Peyer's patch (tissue), 4 donors: ENCODE measurements at regions not wholly inside any gene's neighbourhood (a gene's known extent, or its start where the extent isn't known, plus 50 kb on each side); places are given as distances from the start of the nearest gene placed in this dataset.
A peak's percentile ranks its signal among the peaks of the same experiment; 100 is the strongest.

Experiments
- DNase-seq, 3 donors: peaks; one replicate each; pipeline ENCODE4 v3.0.0-alpha.2; 2017 to 2019
- H3K27ac ChIP-seq, 4 donors: fragments of 200-600 bp; sonication (generic); one replicate each; pipeline ENCODE4 v1.5.1; 2016 to 2019
- H3K27me3 ChIP-seq, 2 donors: fragments of 200-600 bp; sonication (generic); one replicate each; pipeline ENCODE4 v1.5.1; 2019
- H3K36me3 ChIP-seq, 3 donors: fragments of 200-600 bp; sonication (generic); one replicate each; pipeline ENCODE4 v1.5.1; 2016 to 2019
- H3K4me1 ChIP-seq, 4 donors: fragments of 200-600 bp; sonication (generic); one replicate each; pipeline ENCODE4 v1.5.1; 2016 to 2019
- H3K4me3 ChIP-seq, 4 donors: fragments of 200-600 bp; sonication (generic); 1 replicate in 3 of 4; 2 replicates in 1 of 4; pipeline ENCODE4 v1.5.1; 2016 to 2019; ENCODE audit warnings: mild to moderate bottlenecking in 1 of 4
- H3K9me3 ChIP-seq, 4 donors: fragments of 200-600 bp; sonication (generic); one replicate each; pipeline ENCODE4 v1.5.1; 2016 to 2019; ENCODE audit warnings: mild to moderate bottlenecking in 1 of 4
- POLR2A ChIP-seq, 2 donors: fragments of 450-650 bp; IDR thresholded peaks; one replicate each; pipeline ENCODE4 v1.5.1; 2017; ENCODE audit warnings: antibody characterized with exemption in 2 of 2, mild to moderate bottlenecking in 2 of 2, moderate library complexity in 2 of 2
- TF ChIP-seq, protein P1 (sequence below), 6 experiments: fragments of 450-650 bp in 4 of 6; fragments of 200-600 bp in 2 of 6; sonication (generic) in 1 of 6; IDR thresholded peaks; one replicate each; pipeline ENCODE4 v1.5.1; 2017 to 2019; ENCODE audit warnings: antibody characterized with exemption in 6 of 6, mild to moderate bottlenecking in 3 of 6, moderate library complexity in 1 of 6

DNA sequence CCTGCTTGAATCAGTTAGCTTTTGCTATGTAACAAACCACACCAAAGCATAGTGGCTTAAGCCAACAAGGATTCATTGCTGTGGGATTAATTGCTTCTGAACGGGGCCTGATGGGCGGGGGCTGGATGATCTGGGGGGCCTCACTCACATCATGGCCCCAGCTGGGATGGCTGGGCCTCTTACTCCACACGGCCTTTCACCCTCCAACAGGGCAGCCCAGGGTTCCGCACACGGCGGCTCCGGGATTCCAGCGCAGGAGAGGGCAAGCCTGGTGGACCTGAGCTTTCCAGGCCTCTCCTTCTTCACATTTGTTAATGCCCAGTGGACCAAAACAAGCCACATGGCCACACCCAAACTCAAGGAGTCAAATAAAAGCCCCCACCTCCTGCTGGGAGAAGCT is 86.3 kb upstream of the PHLPP1 start:
- no peaks in the 10 kb centered on the region for H3K4me1 ChIP-seq
- no peaks in the 10 kb centered on the region for H3K27me3 ChIP-seq

GRCh38 chr18:62631173-62631572 is 84.2 kb upstream of the PHLPP1 start:
- TF ChIP-seq, protein P1, sequence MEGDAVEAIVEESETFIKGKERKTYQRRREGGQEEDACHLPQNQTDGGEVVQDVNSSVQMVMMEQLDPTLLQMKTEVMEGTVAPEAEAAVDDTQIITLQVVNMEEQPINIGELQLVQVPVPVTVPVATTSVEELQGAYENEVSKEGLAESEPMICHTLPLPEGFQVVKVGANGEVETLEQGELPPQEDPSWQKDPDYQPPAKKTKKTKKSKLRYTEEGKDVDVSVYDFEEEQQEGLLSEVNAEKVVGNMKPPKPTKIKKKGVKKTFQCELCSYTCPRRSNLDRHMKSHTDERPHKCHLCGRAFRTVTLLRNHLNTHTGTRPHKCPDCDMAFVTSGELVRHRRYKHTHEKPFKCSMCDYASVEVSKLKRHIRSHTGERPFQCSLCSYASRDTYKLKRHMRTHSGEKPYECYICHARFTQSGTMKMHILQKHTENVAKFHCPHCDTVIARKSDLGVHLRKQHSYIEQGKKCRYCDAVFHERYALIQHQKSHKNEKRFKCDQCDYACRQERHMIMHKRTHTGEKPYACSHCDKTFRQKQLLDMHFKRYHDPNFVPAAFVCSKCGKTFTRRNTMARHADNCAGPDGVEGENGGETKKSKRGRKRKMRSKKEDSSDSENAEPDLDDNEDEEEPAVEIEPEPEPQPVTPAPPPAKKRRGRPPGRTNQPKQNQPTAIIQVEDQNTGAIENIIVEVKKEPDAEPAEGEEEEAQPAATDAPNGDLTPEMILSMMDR (IDR thresholded peaks at IDR 0.05): no peak
- no peak for TF ChIP-seq POLR2A (IDR thresholded peaks at IDR 0.05)
- H3K36me3 ChIP-seq: no peaks in the 10 kb centered on the region
- DNase-seq: no peak

More for the DNA sequence above, 86.3 kb upstream of the PHLPP1 start:
- H3K27ac ChIP-seq: no peak overlapping the region
- no peak for TF ChIP-seq POLR2A (IDR thresholded peaks at IDR 0.05)
- TF ChIP-seq, protein P1 (IDR thresholded peaks at IDR 0.05): no peak
- H3K36me3 ChIP-seq: no peaks in the 10 kb centered on the region
- no peaks in the 10 kb centered on the region for H3K9me3 ChIP-seq
- no peak for DNase-seq
- no peak overlapping the region for H3K4me3 ChIP-seq

GRCh38 chr18:62632788-62633455 is 82.4 kb upstream of the PHLPP1 start:
- TF ChIP-seq, protein P1 (IDR thresholded peaks at IDR 0.05): no peak
- no peak for TF ChIP-seq POLR2A (IDR thresholded peaks at IDR 0.05)

More at GRCh38 chr18:62631173-62631572, 84.2 kb upstream of the PHLPP1 start:
- Histone ChIP-seq H3K9me3 (no peaks in the 10 kb centered on the region), H3K4me1 (no peaks in the 10 kb centered on the region), H3K27ac (no peak overlapping the region), H3K27me3 (no peaks in the 10 kb centered on the region), H3K4me3 (no peak overlapping the region)

GRCh38 chr18:62634458-62634857 is 80.9 kb upstream of the PHLPP1 start:
- Histone ChIP-seq H3K4me1 (no peaks in the 10 kb centered on the region), H3K27ac (no peak overlapping the region), H3K4me3 (no peak overlapping the region), H3K36me3 (no peaks in the 10 kb centered on the region), H3K9me3 (no peaks in the 10 kb centered on the region), H3K27me3 (no peaks in the 10 kb centered on the region)
- TF ChIP-seq, protein P1 (IDR thresholded peaks at IDR 0.05): no peak
- no peak for TF ChIP-seq POLR2A (IDR thresholded peaks at IDR 0.05)
- no peak for DNase-seq

More at GRCh38 chr18:62632788-62633455, 82.4 kb upstream of the PHLPP1 start:
- no peaks in the 10 kb centered on the region for H3K4me1 ChIP-seq
- DNase-seq: peak in 1 of 3 donors; percentile 53
- H3K36me3 ChIP-seq: no peaks in the 10 kb centered on the region
- no peaks in the 10 kb centered on the region for H3K27me3 ChIP-seq
- H3K27ac ChIP-seq: no peak overlapping the region
- H3K4me3 ChIP-seq: no peak overlapping the region
- H3K9me3 ChIP-seq: no peaks in the 10 kb centered on the region

- H3K27me3 ChIP-seq: no peaks in the 10 kb centered on the region
- H3K4me1 ChIP-seq: no peaks in the 10 kb centered on the region
- no peaks in the 10 kb centered on the region for H3K9me3 ChIP-seq
- no peak overlapping the region for H3K27ac ChIP-seq
- no peak for DNase-seq
- TF ChIP-seq, protein P1 (IDR thresholded peaks at IDR 0.05): no peak
- TF ChIP-seq POLR2A (IDR thresholded peaks at IDR 0.05): no peak
- no peak overlapping the region for H3K4me3 ChIP-seq
- H3K36me3 ChIP-seq: no peaks in the 10 kb centered on the region
Observed at GRCh38 chr18:62634979-62635630, 80.2 kb upstream of the PHLPP1 start.
